ENCODE measurements at regions not wholly inside any gene's neighbourhood (a gene's known extent, or its start where the extent isn't known, plus 50 kb on each side); places are given as distances from the start of the nearest gene placed in this dataset.

DNA sequence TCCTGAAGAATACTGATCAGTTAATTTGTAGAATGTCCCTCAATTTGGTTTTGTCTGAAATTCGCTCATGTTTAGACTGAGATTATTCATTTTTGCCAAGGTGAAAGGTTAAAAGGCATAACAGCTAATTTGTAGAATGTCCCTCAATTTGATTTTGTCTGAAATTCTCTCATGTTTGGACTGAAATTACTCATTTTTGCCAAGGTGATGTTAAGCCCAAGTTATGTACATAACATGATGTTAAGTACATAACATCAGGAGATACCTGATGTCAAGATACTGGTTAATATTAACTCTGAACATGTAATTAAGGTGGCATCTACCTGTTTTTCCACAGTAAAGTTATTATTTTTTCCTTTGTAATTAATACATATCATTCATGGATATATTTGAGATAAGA is 243.4 kb upstream of the PMFBP1 start:
- TF ChIP-seq, protein P1, sequence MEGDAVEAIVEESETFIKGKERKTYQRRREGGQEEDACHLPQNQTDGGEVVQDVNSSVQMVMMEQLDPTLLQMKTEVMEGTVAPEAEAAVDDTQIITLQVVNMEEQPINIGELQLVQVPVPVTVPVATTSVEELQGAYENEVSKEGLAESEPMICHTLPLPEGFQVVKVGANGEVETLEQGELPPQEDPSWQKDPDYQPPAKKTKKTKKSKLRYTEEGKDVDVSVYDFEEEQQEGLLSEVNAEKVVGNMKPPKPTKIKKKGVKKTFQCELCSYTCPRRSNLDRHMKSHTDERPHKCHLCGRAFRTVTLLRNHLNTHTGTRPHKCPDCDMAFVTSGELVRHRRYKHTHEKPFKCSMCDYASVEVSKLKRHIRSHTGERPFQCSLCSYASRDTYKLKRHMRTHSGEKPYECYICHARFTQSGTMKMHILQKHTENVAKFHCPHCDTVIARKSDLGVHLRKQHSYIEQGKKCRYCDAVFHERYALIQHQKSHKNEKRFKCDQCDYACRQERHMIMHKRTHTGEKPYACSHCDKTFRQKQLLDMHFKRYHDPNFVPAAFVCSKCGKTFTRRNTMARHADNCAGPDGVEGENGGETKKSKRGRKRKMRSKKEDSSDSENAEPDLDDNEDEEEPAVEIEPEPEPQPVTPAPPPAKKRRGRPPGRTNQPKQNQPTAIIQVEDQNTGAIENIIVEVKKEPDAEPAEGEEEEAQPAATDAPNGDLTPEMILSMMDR (IDR thresholded peaks at IDR 0.05; ENCODE audit: low read length), result no peak
- no peak for TF ChIP-seq EZH2 (IDR thresholded peaks at IDR 0.05; ENCODE audit: borderline replicate concordance, low read length)

Measured in OCI-LY1 (cell line).